GM18858 (cell line): ENCODE measurements at regions not wholly inside any gene's neighbourhood (a gene's known extent, or its start where the extent isn't known, plus 50 kb on each side); places are given as distances from the start of the nearest gene placed in this dataset.

Experiments used
- ATAC-seq: cut with Tn5 transposase; IDR thresholded peaks from one replicate; pipeline ENCODE4 v1.9.1; 2021; ENCODE audit not compliant: unreplicated experiment

- no peak for ATAC-seq
These were observed 217.0 kb downstream of the OSR1 start for GRCh38 chr2:19141234-19142004.

- ATAC-seq, result no peak
These were observed 217.8 kb downstream of the OSR1 start for GRCh38 chr2:19140463-19141208.

- no peak for ATAC-seq
These were observed 219.0 kb downstream of the OSR1 start for GRCh38 chr2:19139386-19139785.

- no peak for ATAC-seq
These were observed 220.1 kb downstream of the OSR1 start for GRCh38 chr2:19138264-19138825.

GRCh38 chr2:19137433-19137832 is 221.0 kb downstream of the OSR1 start:
- ATAC-seq, result no peak

- no peak for ATAC-seq
These were observed 225.5 kb downstream of the OSR1 start for GRCh38 chr2:19132967-19133366.

GRCh38 chr2:19131871-19132270 is 226.6 kb downstream of the OSR1 start:
- ATAC-seq, result no peak

- no peak for ATAC-seq
These were observed 230.3 kb downstream of the OSR1 start for GRCh38 chr2:19128148-19128547.

GRCh38 chr2:19127616-19128015 is 230.8 kb downstream of the OSR1 start:
- ATAC-seq, result no peak

GRCh38 chr2:19125901-19126680 is 232.3 kb downstream of the OSR1 start:
- no peak for ATAC-seq

GRCh38 chr2:19124135-19124534 is 234.3 kb downstream of the OSR1 start:
- ATAC-seq, result no peak

GRCh38 chr2:19123556-19123955 is 234.9 kb downstream of the OSR1 start:
- no peak for ATAC-seq

GRCh38 chr2:19122220-19122619 is 236.2 kb downstream of the OSR1 start:
- no peak for ATAC-seq

GRCh38 chr2:19120941-19121750 is 237.3 kb downstream of the OSR1 start:
- ATAC-seq, result no peak

GRCh38 chr2:19120181-19120580 is 238.2 kb downstream of the OSR1 start:
- ATAC-seq, result no peak

GRCh38 chr2:19119326-19120001 is 239.0 kb downstream of the OSR1 start:
- no peak for ATAC-seq

- no peak for ATAC-seq
These were observed 241.5 kb downstream of the OSR1 start for GRCh38 chr2:19116918-19117317.

- no peak for ATAC-seq
These were observed 243.6 kb downstream of the OSR1 start for GRCh38 chr2:19114754-19115231.

GRCh38 chr2:19114126-19114525 is 244.3 kb downstream of the OSR1 start:
- no peak for ATAC-seq

- ATAC-seq, result no peak
These were observed 247.1 kb downstream of the OSR1 start for GRCh38 chr2:19111354-19111753.
